ENCODE measurements at regions not wholly inside any gene's neighbourhood (a gene's known extent, or its start where the extent isn't known, plus 50 kb on each side); places are given as distances from the start of the nearest gene placed in this dataset.

DNA sequence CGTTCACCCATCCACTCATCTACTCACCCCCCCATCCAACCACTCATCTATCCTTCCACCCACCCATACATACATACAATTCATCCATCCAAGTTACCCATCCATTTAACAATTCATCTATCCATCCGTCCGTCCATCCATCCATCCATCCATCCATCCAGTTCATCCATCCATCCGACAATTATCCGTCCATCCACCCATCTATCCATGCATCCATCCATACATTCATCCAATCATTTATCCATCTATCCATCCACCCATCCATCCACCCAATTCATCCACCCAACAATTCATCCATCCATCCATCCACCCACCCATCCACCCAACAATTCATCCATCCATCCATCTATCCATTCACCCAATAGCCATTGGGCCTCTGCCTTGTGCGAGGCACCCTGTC lies 173.2 kb upstream of the MVB12B start:
- H3K27me3 ChIP-seq, result no peaks in the 10 kb centered on the region
- no peak overlapping the region for H3K27ac ChIP-seq
- no peaks in the 10 kb centered on the region for H3K9me3 ChIP-seq (replicated peaks)
- DNase-seq, result no peak
- H3K4me1 ChIP-seq, result peaks cover 12% of the 10 kb centered on the region
- no peaks in the 10 kb centered on the region for H3K36me3 ChIP-seq
- no peak overlapping the region for H3K4me3 ChIP-seq

DNA sequence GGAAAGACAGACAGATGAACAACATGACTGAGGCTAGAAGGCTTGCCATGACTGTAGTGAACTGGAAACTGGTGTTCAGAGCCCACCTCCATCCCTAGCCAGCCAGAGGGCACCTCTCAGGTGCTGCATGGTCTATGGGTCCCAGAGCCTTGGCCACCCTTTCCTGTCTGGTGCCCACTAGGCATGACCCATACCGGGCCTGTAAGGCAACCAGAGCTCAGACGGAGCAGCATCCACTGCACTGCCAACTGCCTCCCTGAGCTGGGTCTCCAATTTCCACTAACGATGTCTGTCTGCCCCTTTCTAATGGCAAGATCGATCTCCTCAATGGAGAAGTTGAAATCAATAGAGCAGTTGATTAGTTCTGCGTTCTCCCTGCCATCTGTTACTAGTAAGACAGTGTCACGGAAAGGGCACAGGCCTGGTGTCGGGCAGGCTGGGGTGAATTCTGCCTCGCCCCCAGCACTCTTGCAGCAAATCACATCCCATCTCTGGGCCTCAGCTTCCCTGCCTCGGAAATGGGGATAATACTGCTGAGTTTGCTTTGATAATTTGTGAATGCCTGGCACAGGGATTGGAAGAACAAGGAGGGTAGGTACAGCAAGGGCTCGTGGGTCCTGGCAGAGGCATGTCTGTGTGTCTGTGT lies 172.3 kb upstream of the MVB12B start:
- Histone ChIP-seq H3K27me3 (no peaks in the 10 kb centered on the region), H3K36me3 (no peaks in the 10 kb centered on the region), H3K27ac (no peak overlapping the region), H3K4me3 (no peak overlapping the region), H3K4me1 (peaks cover 12% of the 10 kb centered on the region), H3K9me3 (replicated peaks) (no peaks in the 10 kb centered on the region)
- no peak for DNase-seq

DNA sequence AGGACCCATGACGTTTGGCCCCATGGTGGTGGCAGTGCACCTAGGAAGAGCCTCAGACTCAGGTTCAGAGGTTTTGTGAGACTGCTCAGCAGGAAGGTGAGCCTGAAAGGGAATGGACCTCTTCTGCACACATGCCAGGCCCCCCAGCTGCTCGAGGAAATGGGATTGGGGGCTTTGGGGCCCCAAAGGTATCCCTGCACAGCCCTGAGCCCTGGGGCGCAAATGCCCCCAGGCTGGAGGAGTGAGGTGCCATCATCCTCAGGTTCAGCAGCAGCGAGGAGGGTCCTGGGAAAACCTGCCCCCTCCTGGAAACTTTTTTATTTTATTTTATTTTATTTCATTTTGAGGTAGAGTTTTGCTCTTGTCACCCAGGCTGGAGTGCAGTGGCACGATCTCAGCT lies 171.8 kb upstream of the MVB12B start:
- H3K27ac ChIP-seq, result no peak overlapping the region
- no peaks in the 10 kb centered on the region for H3K9me3 ChIP-seq (replicated peaks)
- no peak for DNase-seq
- no peak overlapping the region for H3K4me3 ChIP-seq
- peaks cover 18% of the 10 kb centered on the region for H3K4me1 ChIP-seq
- no peaks in the 10 kb centered on the region for H3K27me3 ChIP-seq
- H3K36me3 ChIP-seq, result no peaks in the 10 kb centered on the region

DNA sequence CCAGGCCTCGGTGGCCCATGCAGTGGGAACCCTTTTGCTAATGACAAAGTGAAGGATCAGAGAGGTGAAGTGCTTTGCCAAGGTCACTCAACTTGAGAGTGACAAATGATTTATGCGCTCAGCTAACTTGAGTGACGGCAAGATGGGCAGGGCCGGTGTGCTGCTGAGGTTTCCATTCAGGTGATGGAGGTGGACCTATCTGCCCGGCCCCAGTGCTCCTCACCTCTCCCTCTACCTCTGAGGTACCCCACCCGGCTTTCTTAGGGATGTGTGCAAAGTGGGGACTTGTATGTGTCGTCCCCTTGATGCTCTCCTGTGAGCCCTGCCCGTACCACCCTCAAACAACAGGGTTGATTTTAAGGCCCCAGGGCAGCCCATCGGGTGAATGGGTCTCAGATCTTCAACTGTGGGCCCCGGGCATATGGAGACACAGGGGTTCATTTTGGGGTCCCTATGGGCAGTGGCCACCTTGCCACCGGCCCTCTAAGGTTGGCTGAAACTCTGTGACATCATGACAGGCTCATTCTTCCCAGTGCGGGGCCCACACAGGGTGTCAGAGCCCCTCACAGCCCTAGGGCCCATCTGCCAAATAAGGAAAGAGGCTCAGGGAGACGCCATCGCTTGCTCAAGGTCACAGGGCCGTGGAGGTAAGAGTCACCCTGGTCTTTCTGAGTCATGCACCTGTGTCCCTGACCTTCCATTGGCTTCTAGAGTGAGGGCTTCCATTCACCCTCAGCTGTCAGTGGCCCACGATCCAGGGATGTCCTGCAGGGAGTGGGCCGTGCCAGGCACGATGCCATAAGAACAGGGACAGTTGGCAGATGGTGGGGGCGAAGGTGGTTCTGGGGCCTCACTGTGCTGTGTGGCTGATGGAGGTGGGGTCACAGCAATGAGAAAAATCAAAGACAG lies 170.6 kb upstream of the MVB12B start:
- peaks cover 26% of the 10 kb centered on the region for H3K4me1 ChIP-seq
- no peaks in the 10 kb centered on the region for H3K9me3 ChIP-seq (replicated peaks)
- no peaks in the 10 kb centered on the region for H3K36me3 ChIP-seq
- no peak overlapping the region for H3K27ac ChIP-seq
- H3K4me3 ChIP-seq, result no peak overlapping the region
- DNase-seq, result no peak
- H3K27me3 ChIP-seq, result no peaks in the 10 kb centered on the region

DNA sequence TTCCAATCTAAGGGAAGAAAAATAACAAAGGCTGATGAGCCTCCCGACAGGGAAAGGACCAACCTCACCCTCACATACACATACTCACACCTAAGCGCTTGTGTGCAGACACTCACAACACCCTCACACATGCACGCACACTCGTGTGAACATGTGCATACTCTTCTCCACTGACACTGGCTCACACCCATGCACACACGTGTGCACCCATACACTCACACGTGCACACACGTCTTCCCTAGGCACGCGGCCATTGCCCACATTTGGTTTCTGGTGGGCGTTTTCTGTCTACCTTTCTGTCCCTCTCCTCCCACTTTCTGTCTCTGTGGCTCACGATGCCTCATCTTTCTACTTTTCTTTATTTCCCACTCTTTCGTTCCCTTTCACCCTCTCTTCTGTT lies 169.7 kb upstream of the MVB12B start:
- Histone ChIP-seq H3K9me3 (replicated peaks) (no peaks in the 10 kb centered on the region), H3K4me1 (peaks cover 22% of the 10 kb centered on the region), H3K36me3 (no peaks in the 10 kb centered on the region), H3K4me3 (no peak overlapping the region), H3K27ac (no peak overlapping the region), H3K27me3 (no peaks in the 10 kb centered on the region)
- no peak for DNase-seq

DNA sequence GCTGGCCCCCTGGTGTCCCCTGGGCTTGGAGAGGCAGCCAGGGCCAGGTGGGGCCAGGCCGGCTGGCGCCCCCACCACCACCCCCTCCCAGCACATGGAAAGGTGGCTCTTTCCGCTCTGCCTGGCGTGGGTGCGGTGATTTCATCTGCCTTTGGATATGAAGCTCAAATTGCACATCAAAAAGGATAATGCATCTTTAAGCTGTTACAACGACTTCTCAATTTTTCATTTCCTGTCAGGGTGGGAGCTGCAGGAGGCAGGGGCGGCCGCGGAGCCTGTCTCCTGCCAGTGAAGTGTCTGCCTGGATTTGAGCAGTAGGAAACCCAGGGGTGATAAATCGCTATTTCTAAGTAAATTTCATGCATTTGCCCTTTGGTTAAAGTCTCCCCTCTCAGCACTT lies 169.2 kb upstream of the MVB12B start:
- Histone ChIP-seq H3K9me3 (replicated peaks) (no peaks in the 10 kb centered on the region), H3K4me3 (no peak overlapping the region), H3K4me1 (peaks cover 22% of the 10 kb centered on the region), H3K36me3 (no peaks in the 10 kb centered on the region), H3K27me3 (no peaks in the 10 kb centered on the region), H3K27ac (no peak overlapping the region)
- peak in 1 of 2 experiments; percentile 37 for DNase-seq

DNA sequence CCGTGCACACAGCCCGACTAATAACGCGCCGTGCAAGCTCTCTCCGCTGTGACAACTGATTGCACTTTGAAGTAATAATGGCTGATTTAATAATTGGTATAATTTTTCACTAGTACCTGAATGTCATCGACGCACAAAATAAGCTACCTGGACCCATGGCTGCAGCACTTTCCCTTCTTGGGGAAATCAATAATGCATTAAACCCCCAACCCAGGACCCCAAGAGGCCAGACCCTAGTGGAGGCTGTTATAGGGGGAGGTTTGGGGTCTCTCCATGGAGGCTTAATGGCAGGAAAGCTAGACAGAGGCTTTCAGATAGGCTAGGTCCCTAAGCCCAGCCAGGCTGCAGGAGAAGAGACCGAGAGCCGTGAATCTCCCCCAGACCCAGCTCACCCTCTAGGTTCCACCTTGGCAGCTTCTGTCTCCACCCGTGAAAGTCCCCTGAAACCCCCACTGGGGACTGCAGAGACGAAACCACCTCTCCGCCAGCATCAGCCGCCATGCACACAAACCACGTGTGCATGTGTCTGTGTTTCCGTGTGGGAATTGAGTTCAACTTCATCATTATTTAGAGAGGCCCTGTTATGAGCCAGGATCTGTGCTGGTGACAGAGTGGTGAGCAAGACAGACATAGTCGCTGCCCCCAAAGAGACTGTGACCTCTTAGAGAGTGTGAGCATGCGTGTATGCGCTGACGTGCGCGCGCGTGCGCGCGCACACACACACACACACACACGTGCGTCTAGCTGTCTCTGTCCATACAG lies 168.6 kb upstream of the MVB12B start:
- Histone ChIP-seq H3K36me3 (no peaks in the 10 kb centered on the region), H3K4me3 (no peak overlapping the region), H3K9me3 (replicated peaks) (no peaks in the 10 kb centered on the region), H3K4me1 (peaks cover 22% of the 10 kb centered on the region), H3K27ac (no peak overlapping the region), H3K27me3 (no peaks in the 10 kb centered on the region)
- DNase-seq, result no peak

DNA sequence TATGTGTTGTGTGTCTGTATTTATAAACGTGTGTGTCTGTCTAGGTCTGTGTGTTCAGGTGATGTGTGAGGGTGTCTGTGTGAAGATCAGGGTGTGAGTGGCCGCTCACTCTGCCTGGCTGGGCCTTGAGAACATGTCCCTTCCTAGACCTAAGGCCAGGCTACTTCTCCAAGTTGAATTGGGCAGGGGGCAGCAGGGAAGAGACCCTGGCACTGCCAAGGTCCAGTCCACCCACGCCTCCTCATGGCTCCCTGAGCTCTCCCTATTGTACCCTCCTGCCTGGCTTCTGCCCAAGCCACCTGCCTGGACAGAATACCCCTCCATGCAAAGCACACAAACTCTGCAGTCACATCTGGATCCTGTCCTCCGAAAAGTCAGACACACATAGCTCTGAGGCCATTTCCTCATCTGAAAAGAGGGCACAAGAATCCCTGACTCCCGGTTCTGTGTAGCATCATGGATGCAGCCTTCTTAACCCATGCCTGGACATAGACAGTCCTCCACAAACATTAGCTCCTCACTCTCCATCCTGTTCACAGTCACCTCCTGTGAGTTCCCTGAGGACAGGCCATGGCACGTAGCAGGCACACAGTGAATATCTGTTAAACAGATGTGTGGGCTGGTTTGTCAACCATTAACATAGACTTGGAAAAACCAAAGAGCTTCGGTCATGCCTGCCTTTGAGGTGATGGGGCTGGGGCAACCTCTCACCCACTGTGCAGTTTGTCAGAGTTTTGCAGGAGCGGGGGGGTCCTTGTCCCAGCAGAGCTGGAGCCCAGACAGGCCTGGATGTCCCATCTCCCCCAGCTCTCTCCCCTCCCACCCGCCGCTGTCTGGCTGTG lies 167.8 kb upstream of the MVB12B start:
- peaks cover 22% of the 10 kb centered on the region for H3K4me1 ChIP-seq
- DNase-seq, result no peak
- no peak overlapping the region for H3K27ac ChIP-seq
- no peak overlapping the region for H3K4me3 ChIP-seq
- H3K9me3 ChIP-seq (replicated peaks), result no peaks in the 10 kb centered on the region
- no peaks in the 10 kb centered on the region for H3K27me3 ChIP-seq
- H3K36me3 ChIP-seq, result no peaks in the 10 kb centered on the region

DNA sequence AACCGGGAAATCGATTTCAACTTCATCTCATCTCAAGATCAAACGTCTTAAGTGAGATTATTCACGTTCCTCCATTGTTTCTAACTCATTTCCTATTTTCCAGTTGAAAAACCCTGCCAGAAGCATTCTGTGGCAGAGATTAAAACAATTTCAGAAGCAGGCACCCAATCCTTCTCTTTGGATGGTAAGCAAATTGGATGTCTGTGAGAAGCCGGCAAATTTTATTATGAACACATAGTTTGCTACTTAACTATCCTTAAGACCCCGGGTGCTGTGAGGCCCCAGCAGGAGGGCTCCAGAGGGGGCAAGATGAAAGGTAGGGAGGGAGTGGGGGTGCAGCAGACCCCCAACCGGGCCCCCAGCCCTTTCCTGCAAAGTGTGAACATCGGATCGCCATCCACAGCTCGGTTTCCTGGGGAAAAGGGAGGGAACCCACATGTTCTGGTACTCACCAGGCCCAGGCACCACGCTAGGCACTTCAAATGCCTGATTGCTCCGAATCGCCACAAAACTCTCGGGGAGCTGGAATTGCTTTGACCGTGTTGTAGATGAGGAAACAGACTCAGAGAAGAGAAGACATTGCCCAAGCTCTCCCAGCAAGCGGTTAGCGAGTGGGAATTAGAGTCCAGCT lies 167.1 kb upstream of the MVB12B start:
- H3K27me3 ChIP-seq, result no peaks in the 10 kb centered on the region
- no peak for DNase-seq

DNA sequence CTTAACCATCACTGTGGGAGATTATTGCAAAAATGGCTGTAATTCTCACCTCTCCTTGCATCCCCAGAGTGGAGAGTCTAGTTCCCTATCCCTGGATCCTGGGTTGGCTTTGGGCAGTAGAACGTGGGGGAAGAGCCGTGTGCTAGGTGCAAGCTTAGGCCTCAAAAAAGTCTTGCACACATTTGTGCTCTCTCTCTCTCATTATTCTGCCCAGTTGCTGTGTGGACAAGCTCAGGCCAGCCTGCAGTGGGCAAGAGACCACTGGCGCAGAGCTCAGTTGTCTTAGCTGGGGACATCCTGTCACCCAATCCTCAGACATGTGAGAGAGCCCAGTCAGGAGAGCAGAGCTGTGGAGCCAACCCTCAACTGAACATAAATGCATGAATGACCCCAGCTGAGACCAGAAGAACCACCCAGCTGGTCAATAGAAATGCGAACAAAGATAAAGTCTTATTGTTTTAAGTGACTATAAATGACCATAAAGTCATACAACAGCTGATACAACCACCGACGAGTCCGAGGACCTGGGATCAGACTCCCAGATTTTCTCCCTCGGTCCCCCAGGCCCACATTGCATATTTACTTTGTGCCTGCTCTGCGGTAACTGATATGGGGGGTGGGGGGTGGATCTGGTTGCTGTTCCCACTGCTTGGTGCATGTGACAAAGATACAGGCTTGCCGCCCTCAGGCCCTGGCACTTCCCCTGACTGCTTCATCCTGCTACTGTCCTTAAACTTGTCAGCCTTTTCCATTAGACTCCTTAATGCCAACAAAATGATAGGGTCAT lies 166.4 kb upstream of the MVB12B start:
- Histone ChIP-seq H3K9me3 (replicated peaks) (no peaks in the 10 kb centered on the region), H3K27ac (peak overlapping the region; percentile 37), H3K27me3 (no peaks in the 10 kb centered on the region), H3K4me1 (peaks cover 22% of the 10 kb centered on the region), H3K4me3 (no peak overlapping the region), H3K36me3 (no peaks in the 10 kb centered on the region)
- peak; percentile 87 to 90 for DNase-seq

More for the DNA sequence above, 167.1 kb upstream of the MVB12B start:
- H3K9me3 ChIP-seq (replicated peaks), result no peaks in the 10 kb centered on the region
- peak overlapping the region; percentile 37 for H3K27ac ChIP-seq
- H3K4me3 ChIP-seq, result no peak overlapping the region
- H3K36me3 ChIP-seq, result no peaks in the 10 kb centered on the region
- H3K4me1 ChIP-seq, result peaks cover 22% of the 10 kb centered on the region

DNA sequence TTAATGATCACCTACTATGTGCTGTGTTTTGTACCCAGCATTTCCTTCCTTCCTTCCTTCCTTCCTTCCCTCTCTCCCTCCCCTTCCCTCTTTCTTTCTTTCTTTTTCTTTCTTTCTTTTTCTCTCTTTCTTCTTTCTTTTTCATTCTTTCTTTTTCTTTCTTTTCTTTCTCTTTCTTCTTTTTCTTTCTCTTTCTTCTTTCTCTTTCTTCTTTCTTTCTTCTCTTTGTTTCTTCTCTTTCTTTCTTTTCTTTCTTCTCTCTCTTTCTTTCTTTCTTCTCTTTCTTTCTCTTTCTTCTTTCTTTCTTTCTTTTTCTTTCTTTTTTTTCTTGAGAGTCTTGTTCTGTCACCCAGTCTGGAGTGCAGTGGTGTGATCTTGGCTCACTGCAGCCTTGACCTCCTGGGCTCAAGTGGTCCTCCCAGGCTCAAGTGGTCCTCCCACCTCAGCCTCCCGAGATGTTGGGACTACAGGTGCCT lies 165.7 kb upstream of the MVB12B start:
- peak overlapping the region; percentile 37 for H3K27ac ChIP-seq
- peaks cover 22% of the 10 kb centered on the region for H3K4me1 ChIP-seq
- H3K27me3 ChIP-seq, result no peaks in the 10 kb centered on the region
- DNase-seq, result no peak
- H3K9me3 ChIP-seq (replicated peaks), result no peaks in the 10 kb centered on the region
- H3K4me3 ChIP-seq, result no peak overlapping the region
- no peaks in the 10 kb centered on the region for H3K36me3 ChIP-seq

DNA sequence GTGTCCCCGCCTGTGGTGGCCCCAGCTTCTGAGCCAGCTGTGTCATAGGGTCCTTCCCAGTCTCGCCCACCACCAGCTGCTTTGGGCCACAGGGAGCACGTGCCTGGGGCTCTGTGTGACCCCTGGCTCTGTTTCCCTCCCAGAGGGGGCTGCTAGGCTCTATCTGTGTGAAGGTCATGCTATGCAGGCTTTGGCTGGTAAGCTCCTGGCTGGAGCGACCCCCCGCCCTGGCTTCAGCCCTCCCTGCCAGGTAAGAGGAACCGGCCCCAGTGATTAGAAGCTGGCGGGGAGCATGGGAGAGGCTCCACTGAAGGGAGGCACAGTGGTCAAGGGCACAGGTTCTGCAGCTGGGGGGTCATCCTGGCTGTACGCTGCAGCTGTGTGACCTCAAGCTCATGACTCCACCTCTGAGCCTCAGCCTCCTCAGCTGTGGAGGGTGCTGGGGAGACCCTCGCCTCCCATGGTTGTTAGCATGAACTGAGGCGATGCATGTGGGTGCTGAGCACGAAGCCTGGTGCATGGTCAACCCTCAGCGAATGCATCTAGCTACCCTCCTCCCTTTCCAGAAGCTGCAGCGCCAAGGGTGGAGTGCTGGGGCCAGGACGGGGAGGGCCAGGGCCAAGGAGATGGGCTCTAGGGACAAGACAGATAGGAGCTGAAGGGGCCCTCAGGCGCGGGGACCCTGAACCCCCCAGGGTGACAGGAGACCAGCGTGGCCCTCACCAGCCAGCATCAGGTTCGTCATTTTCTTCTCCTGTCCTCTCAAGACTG lies 163.8 kb upstream of the MVB12B start:
- no peaks in the 10 kb centered on the region for H3K36me3 ChIP-seq
- H3K27me3 ChIP-seq, result no peaks in the 10 kb centered on the region; the same call in 1 of the 2 replicates
- DNase-seq, result no peak
- H3K4me3 ChIP-seq, result no peak overlapping the region
- H3K4me1 ChIP-seq, result peaks cover 14% of the 10 kb centered on the region
- no peak overlapping the region for H3K27ac ChIP-seq
- no peaks in the 10 kb centered on the region for H3K9me3 ChIP-seq (replicated peaks)

Measured in SJCRH30 (cell line).